ENCODE measurements at regions not wholly inside any gene's neighbourhood (a gene's known extent, or its start where the extent isn't known, plus 50 kb on each side); places are given as distances from the start of the nearest gene placed in this dataset.

GRCh38 chr14:100440207-100440631, 117.1 kb downstream of the SLC25A47 start:
- FAIRE-seq: no peak

DNA sequence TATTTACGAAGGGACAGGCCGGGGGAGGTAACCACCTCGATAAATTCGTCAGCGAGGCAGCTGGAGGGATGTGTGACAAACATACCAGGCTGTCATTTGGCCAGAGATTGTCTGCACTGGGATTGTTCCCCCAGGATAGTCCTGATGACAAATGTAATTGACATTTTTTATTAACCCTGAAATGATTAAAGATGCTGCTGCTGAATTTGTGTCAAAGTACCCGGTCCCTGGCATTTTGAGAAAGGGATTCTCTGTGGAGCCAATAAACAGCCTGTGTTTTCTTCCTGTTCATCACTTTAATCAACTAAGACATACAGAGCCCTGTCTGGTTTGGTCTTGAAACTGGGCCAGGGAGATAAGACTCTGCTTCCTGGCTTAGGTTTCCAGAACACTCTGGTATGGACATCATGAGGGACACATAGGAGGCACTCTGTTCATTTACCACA, 117.6 kb downstream of the SLC25A47 start:
- no peak for FAIRE-seq

- FAIRE-seq: no peak
These were observed 118.3 kb downstream of the SLC25A47 start for GRCh38 chr14:100441271-100441947.

- FAIRE-seq: no peak
These were observed 118.9 kb downstream of the SLC25A47 start for GRCh38 chr14:100442036-100442435.

GRCh38 chr14:100442498-100443490, 119.7 kb downstream of the SLC25A47 start:
- no peak for FAIRE-seq

- FAIRE-seq: no peak
These were observed 120.5 kb downstream of the SLC25A47 start for GRCh38 chr14:100443603-100444002.

GRCh38 chr14:100445436-100446088, 122.4 kb downstream of the SLC25A47 start:
- FAIRE-seq: no peak

GRCh38 chr14:100446572-100446971, 123.4 kb downstream of the SLC25A47 start:
- no peak for FAIRE-seq

- no peak for FAIRE-seq
These were observed 125.2 kb downstream of the SLC25A47 start for GRCh38 chr14:100448376-100448775.

- FAIRE-seq: no peak
These were observed 126.3 kb downstream of the SLC25A47 start for GRCh38 chr14:100449225-100449987.

GRCh38 chr14:100450049-100450448, 126.9 kb downstream of the SLC25A47 start:
- no peak for FAIRE-seq

- no peak for FAIRE-seq
These were observed 127.6 kb downstream of the SLC25A47 start for GRCh38 chr14:100450736-100451135.

GRCh38 chr14:100451264-100451663, 128.1 kb downstream of the SLC25A47 start:
- no peak for FAIRE-seq

DNA sequence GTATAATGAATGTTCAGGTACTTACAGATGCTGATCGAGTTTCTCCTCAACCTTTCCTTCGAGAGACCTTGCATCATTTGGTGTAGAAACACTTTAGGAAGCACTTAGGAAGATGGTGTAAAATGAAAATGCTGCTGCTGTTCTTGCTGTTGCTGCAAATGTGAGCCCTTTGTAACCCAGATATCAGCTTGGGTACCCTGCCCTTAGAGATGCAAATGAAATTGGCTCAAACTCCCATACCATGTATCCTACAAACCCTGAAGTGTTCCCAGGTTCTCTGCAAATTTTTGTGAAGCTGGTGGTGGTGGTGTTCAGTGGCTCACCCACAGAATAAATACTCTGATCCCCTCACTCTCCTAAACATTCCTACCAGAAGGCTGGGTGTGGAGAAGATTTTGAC, 130.8 kb downstream of the SLC25A47 start:
- no peak for FAIRE-seq

- no peak for FAIRE-seq
These were observed 131.3 kb downstream of the SLC25A47 start for GRCh38 chr14:100454437-100454836.

DNA sequence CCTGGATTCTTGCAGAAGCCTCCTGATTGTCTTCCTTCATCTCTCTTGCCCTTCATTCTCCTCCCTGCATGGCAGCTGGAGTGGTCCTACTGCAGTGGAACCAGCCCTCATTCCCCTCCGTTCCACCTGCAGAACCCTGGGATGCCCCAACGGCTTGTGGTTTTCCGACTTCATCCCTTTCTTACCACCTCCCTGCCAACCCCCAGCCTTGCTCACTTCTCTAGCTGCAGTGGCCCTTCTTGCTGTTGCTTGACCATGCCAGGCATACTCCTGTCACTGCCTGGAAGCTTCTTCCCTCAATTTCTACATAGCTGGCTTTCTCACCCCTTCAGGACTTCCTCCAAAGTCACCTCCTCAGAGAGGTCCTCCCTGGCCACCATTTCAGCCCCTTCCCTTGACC, 123.3 kb downstream of the BEGAIN start:
- FAIRE-seq: no peak

DNA sequence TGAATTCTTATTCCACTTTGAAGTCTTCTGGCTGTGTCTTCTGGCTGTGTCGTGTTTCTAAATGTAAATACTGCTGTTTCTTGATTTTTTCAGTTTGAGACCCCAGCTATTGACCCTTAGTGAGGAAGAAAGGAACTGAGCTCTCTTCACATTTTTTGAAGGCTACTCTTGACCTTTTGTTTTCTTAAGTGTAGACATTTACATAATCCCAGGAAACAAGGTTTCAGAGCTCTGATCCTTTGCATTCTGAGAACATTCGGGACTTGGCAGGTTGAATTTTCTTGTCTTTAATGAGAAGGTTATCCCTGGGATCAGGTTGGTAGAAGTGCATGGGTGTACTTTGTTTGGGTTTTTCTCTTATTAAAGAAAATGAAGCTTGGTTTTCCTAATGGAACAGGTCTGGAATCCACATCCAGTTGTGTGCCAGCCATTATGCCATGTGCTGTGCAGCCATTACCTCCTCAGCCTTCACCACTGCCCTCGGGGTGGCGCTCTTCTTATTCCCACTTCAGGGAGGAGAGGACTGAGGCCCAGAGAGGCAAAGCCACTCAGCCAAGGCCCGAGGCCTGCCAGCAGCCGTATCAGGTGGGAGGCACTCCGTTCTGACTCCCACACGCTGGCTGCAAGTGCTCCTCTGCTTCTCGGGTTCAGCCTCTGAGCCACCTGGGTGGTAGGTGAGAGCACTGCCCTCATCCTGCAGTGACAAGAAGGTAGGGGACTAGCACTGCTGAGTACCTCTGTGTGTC, 120.9 kb downstream of the BEGAIN start:
- no peak for FAIRE-seq

DNA sequence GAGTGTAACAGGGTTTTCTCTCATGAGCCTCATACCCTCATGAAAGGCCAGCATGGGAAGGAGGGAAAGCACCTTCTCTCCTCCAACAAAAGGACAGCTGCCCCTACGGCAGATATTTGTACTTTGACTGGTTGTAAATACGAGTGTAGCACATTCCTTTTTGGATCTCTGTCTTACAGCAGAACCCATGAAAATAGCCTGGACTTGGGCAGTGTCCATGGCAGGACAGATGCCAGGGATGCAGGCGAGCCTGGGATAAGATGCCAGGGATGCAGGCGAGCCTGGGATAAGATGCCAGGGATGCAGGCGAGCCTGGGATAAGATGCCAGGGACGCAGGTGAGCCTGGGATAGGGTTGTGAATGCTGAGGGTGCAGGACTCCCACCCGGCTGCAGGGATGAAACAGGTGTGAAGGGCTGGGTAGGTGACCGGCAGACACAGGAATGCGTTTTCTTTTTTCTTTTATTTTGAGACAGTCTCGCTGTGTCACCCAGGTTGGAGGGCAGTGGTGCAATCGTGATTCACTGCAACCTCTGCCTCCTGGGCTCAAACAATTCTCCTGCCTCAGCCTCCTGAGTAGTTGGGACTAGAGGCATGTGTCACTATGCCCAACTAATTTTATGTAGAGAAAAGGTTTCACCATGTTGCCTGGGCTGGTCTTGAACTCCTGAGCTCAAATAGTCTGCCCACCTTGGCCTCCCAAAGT, 120.0 kb downstream of the BEGAIN start:
- no peak for FAIRE-seq

GRCh38 chr14:100467939-100468338, 119.3 kb downstream of the BEGAIN start:
- FAIRE-seq: no peak

- no peak for FAIRE-seq
These were observed 118.7 kb downstream of the BEGAIN start for GRCh38 chr14:100468557-100468956.

Measured in colon (tissue), 2 donors.